H1 (cell line): ENCODE measurements at regions not wholly inside any gene's neighbourhood (a gene's known extent, or its start where the extent isn't known, plus 50 kb on each side); places are given as distances from the start of the nearest gene placed in this dataset.

Experiments
- CTCF ChIA-PET: fragments of 300-600 bp; sonication (Branson Sonifier 250); formaldehyde crosslinking; loops from one replicate; lab custom pipeline; 2021; ENCODE audit not compliant: partially characterized antibody; lab: Charles Lee
- POLR2A ChIA-PET: fragments of 300-600 bp; sonication (Branson Sonifier 250); formaldehyde crosslinking; loops from one replicate; lab custom pipeline; 2021; ENCODE audit warnings: inconsistent platforms; ENCODE audit not compliant: partially characterized antibody; lab: Charles Lee
- DNase-seq, 2 experiments: peaks; one replicate each; pipeline versions ENCODE4 v3.0.0 to v3.0.0-alpha.2; 2010 to 2022; ENCODE audit warnings: low spot score in 2 of 2, low read depth in 1 of 2, mixed read lengths in 1 of 2
- FAIRE-seq: peaks from 2 replicates; lab custom pipeline; 2011; peaks lifted over from hg19 to GRCh38; lab: Jason Lieb, UNC
- H2AFZ ChIP-seq: 2 replicates; pipeline ENCODE4 v1.8.1; 2012; ENCODE audit warnings: low read length, inconsistent platforms
- H2AK5ac ChIP-seq: 2 replicates; pipeline ENCODE4 v1.6.1; 2013; ENCODE audit warnings: low read depth, low read length
- H2BK120ac ChIP-seq: replicated peaks from 2 replicates; pipeline ENCODE3; 2013; ENCODE audit warnings: low read depth, low read length, inconsistent platforms
- H2BK12ac ChIP-seq: 2 replicates; pipeline ENCODE4 v1.6.1; 2013; ENCODE audit warnings: low read depth, low read length
- H2BK15ac ChIP-seq: 2 replicates; pipeline ENCODE4 v1.6.1; 2013; ENCODE audit warnings: low read length
- H2BK20ac ChIP-seq: 2 replicates; pipeline ENCODE4 v1.6.1; 2013; ENCODE audit warnings: low read length
- H2BK5ac ChIP-seq: 2 replicates; pipeline ENCODE4 v1.6.1; 2013; ENCODE audit warnings: low read depth, low read length
- H3K14ac ChIP-seq: 2 replicates; pipeline ENCODE4 v1.6.1; 2013; ENCODE audit warnings: inconsistent platforms; ENCODE audit not compliant: insufficient read length
- H3K18ac ChIP-seq: 2 replicates; pipeline ENCODE4 v1.6.1; 2013; ENCODE audit warnings: low read length; ENCODE audit errors: extremely low read depth
- H3K23ac ChIP-seq: 2 replicates; pipeline ENCODE4 v1.6.1; 2013; ENCODE audit warnings: inconsistent platforms; ENCODE audit not compliant: insufficient read length
- H3K23me2 ChIP-seq: 2 replicates; pipeline ENCODE4 v1.6.1; 2013; ENCODE audit warnings: low read depth, low read length
- H3K27ac ChIP-seq: 2 replicates; pipeline ENCODE4 v1.6.1; 2011; ENCODE audit warnings: low read depth, low read length, inconsistent platforms
- H3K27me3 ChIP-seq, 4 experiments: replicated peaks in 1 of 4; 1 replicate in 1 of 4; 2 replicates in 3 of 4; pipeline versions ENCODE4 v1.6.1 to v1.8.1; 2011 to 2013; ENCODE audit warnings: low read length in 3 of 4, mild to moderate bottlenecking in 3 of 4, inconsistent platforms in 2 of 4, mixed read lengths in 2 of 4, moderate library complexity in 1 of 4; ENCODE audit not compliant: control insufficient read depth in 3 of 4, insufficient read depth in 3 of 4; ENCODE audit errors: extremely low read depth in 1 of 4
- H3K36me3 ChIP-seq, 4 experiments: 2 replicates each; pipeline versions ENCODE4 v1.6.1 to v1.8.1; 2011 to 2013; ENCODE audit warnings: mild to moderate bottlenecking in 4 of 4, low read length in 3 of 4, moderate library complexity in 2 of 4, control low read depth in 1 of 4, inconsistent platforms in 1 of 4; ENCODE audit not compliant: insufficient read depth in 4 of 4, control insufficient read depth in 2 of 4
- H3K4ac ChIP-seq: replicated peaks from 2 replicates; pipeline ENCODE3; 2013; ENCODE audit warnings: low read length, low read depth, mixed read lengths, inconsistent platforms; ENCODE audit not compliant: insufficient read length
- H3K4me1 ChIP-seq, 4 experiments: replicated peaks in 1 of 4; 1 replicate in 1 of 4; 2 replicates in 3 of 4; pipeline versions ENCODE4 v1.6.1 to v1.8.1; 2011 to 2013; ENCODE audit warnings: low read length in 3 of 4, inconsistent platforms in 2 of 4, mixed read lengths in 1 of 4; ENCODE audit not compliant: insufficient read depth in 4 of 4, control insufficient read depth in 3 of 4
- H3K4me2 ChIP-seq, 2 experiments: 2 replicates each; pipeline versions ENCODE4 v1.6.1 to v1.8.1; 2011 to 2013; ENCODE audit warnings: low read depth in 2 of 2, low read length in 2 of 2, control low read depth in 1 of 2, inconsistent platforms in 1 of 2, mild to moderate bottlenecking in 1 of 2; ENCODE audit not compliant: insufficient read depth in 1 of 2
- H3K4me3 ChIP-seq, 4 experiments: fragments of 200-600, 300-600 bp in 1 of 4; sonication (generic), shearing (Covaris generic), sonication (Bioruptor Twin) in 1 of 4; 2 replicates each; pipeline versions ENCODE4 v1.5.1 to v1.8.1; 2011 to 2016; ENCODE audit warnings: low read length in 4 of 4, low read depth in 3 of 4, control low read depth in 2 of 4, inconsistent platforms in 2 of 4, mild to moderate bottlenecking in 2 of 4, mixed read lengths in 1 of 4, moderate library complexity in 1 of 4; ENCODE audit not compliant: insufficient read depth in 2 of 4; ENCODE audit errors: extremely low read depth in 1 of 4
- H3K56ac ChIP-seq: replicated peaks from 2 replicates; pipeline ENCODE3; 2013; ENCODE audit warnings: low read depth, mild to moderate bottlenecking, mixed read lengths, low read length, inconsistent platforms; ENCODE audit not compliant: insufficient read length
- H3K79me1 ChIP-seq: 2 replicates; pipeline ENCODE4 v1.6.1; 2013; ENCODE audit warnings: low read depth, low read length, control low read depth
- H3K79me2 ChIP-seq, 2 experiments: 2 replicates each; pipeline versions ENCODE4 v1.6.1 to v1.8.1; 2012 to 2013; ENCODE audit warnings: low read length in 2 of 2, mild to moderate bottlenecking in 2 of 2, inconsistent platforms in 1 of 2; ENCODE audit not compliant: insufficient read depth in 2 of 2, control insufficient read depth in 1 of 2
- H3K9ac ChIP-seq, 4 experiments: replicated peaks in 1 of 4; 1 replicate in 1 of 4; 2 replicates in 3 of 4; pipeline versions ENCODE4 v1.6.1 to v1.8.1; 2011 to 2013; ENCODE audit warnings: low read depth in 3 of 4, low read length in 3 of 4, control low read depth in 2 of 4, mild to moderate bottlenecking in 2 of 4, moderate library complexity in 2 of 4, inconsistent platforms in 1 of 4; ENCODE audit errors: extremely low read depth in 1 of 4
- H3K9me3 ChIP-seq, 2 experiments: 2 replicates each; pipeline versions ENCODE4 v1.6.1 to v1.8.1; 2012 to 2013; ENCODE audit warnings: mild to moderate bottlenecking in 2 of 2, moderate library complexity in 2 of 2, control low read depth in 1 of 2, inconsistent platforms in 1 of 2, low read depth in 1 of 2, low read length in 1 of 2, mixed read lengths in 1 of 2; ENCODE audit not compliant: insufficient read depth in 2 of 2
- H4K20me1 ChIP-seq, 2 experiments: replicated peaks in 1 of 2; 2 replicates each; pipeline versions ENCODE3 to v1.8.1; 2011 to 2013; ENCODE audit warnings: inconsistent platforms in 2 of 2, low read length in 2 of 2, mild to moderate bottlenecking in 1 of 2; ENCODE audit not compliant: insufficient read depth in 2 of 2, control insufficient read depth in 1 of 2
- H4K5ac ChIP-seq: 2 replicates; pipeline ENCODE4 v1.6.1; 2013; ENCODE audit warnings: low read length, low read depth, mixed read lengths, inconsistent platforms; ENCODE audit not compliant: insufficient read length
- H4K8ac ChIP-seq: 2 replicates; pipeline ENCODE4 v1.8.0; 2013; ENCODE audit warnings: mild to moderate bottlenecking, moderate library complexity, low read length, inconsistent platforms; ENCODE audit not compliant: insufficient read depth; ENCODE audit errors: extremely low read depth
- H4K91ac ChIP-seq: replicated peaks from 2 replicates; pipeline ENCODE3; 2013; ENCODE audit warnings: low read length, mixed read lengths, inconsistent platforms; ENCODE audit not compliant: insufficient read length
- ASH2L ChIP-seq: fragments of 200-600, 300-600 bp; sonication (generic); IDR thresholded peaks from one replicate; pipeline ENCODE4 v1.7.1; 2017; ENCODE audit warnings: low read length
- CHD2 ChIP-seq: IDR thresholded peaks from 2 replicates; pipeline ENCODE4 v1.6.1; 2012; ENCODE audit warnings: low read length, improper control_type of control experiment
- GTF2F1 ChIP-seq: IDR thresholded peaks from 2 replicates; pipeline ENCODE4 v1.6.1; 2012; ENCODE audit warnings: low read depth, low read length, improper control_type of control experiment, borderline replicate concordance
- NRF1 ChIP-seq: IDR thresholded peaks from 2 replicates; pipeline ENCODE4 v1.6.1; 2011; ENCODE audit warnings: mild to moderate bottlenecking, low read depth, low read length, improper control_type of control experiment
- RAD21 ChIP-seq, 2 experiments: IDR thresholded peaks in 1 of 2; conservative IDR thresholded peaks in 1 of 2; 2 replicates each; pipeline ENCODE4 v1.6.1; 2011; ENCODE audit warnings: low read depth in 2 of 2, low read length in 2 of 2, improper control_type of control experiment in 1 of 2, inconsistent platforms in 1 of 2, mild to moderate bottlenecking in 1 of 2, moderate library complexity in 1 of 2
- RNF2 ChIP-seq: fragments of 200-900, 300-1000 bp; sonication (generic); IDR thresholded peaks from 2 replicates; pipeline ENCODE4 v1.7.1; 2016; ENCODE audit warnings: borderline replicate concordance, low read depth, mild to moderate bottlenecking, antibody characterized with exemption, low read length; ENCODE audit not compliant: poor library complexity, severe bottlenecking; ENCODE audit errors: missing control alignments
- SIX5 ChIP-seq: IDR thresholded peaks from 2 replicates; pipeline ENCODE4 v1.6.1; 2011; ENCODE audit warnings: mild to moderate bottlenecking, low read depth, low read length
- WGBS, 2 experiments: shearing (Covaris generic) in 1 of 2; methylation state at CpG; one replicate each; pipeline versions ENCODE4 v1.1.6 to v1.1.7; 2013 to 2015; ENCODE audit warnings: low lambda C conversion rate in 2 of 2, mixed read lengths in 2 of 2, inconsistent platforms in 1 of 2, low coverage in 1 of 2, missing lambda C conversion rate in 1 of 2; ENCODE audit not compliant: insufficient replicate concordance in 2 of 2, insufficient coverage in 1 of 2, insufficient read length in 1 of 2; ENCODE audit errors: extremely low coverage in 1 of 2, missing lambda C conversion rate in 1 of 2; 5-methylcytosine and 5-hydroxymethylcytosine counted together
- TF ChIP-seq, protein P1 (sequence below), 3 experiments: IDR thresholded peaks; 1 replicate in 2 of 3; 2 replicates in 1 of 3; pipeline versions ENCODE4 v1.5.1 to v1.6.1; 2011; ENCODE audit warnings: low read length in 3 of 3, mild to moderate bottlenecking in 3 of 3, inconsistent platforms in 2 of 3, low read depth in 1 of 3, moderate library complexity in 1 of 3; ENCODE audit not compliant: insufficient read depth in 1 of 3; ENCODE audit errors: control extremely low read depth in 1 of 3

DNA sequence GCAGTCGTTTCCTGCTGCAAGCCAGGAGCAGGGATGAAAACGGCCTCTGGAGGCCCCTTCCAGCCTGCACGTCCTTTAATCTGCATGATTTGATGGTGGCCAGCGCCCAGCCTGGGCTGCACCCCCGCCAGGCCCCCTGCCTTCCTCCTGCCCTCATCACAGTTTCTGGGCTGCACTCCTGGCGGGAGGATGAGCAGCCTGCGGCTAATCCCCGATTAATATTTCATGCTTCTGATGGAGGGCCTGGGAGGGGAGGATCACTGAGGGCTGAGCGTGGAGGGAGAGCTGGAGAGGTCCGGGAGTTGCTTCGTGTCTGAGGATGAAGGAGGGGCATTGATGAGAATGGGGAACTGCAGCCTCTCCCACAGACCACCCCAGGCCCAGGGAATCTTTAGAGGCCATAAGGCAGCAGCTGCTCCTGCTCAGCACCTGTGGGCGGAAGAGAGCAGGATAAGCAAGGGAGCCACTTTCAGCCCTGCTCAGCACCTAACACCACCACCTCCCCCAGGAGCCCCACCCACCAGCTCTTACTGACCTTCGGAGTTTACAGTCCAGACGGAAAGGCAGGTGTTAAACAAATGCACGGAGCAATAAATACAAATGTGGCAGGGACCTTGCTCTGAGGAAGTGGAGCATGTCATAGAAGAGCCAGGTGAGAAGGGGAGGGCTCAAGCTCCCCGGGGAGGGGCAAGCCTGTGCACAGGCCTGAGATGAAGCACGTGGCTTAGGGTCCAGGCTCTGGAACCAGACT lies 135.0 kb upstream of the NECTIN1 start:
- Histone ChIP-seq H2BK12ac (no peak overlapping the region), H3K27ac (no peak overlapping the region), H2BK120ac (no peak overlapping the region), H2BK5ac (no peak overlapping the region), H3K23ac (no peak overlapping the region), H3K27me3 (no peaks in the 10 kb centered on the region; a peak in 2 of 7 replicates), H3K4me2 (no peak overlapping the region), H3K36me3 (no peaks in the 10 kb centered on the region; a peak in 1 of 8 replicates), H3K4me1 (peaks cover 0 to 4% (median 1%) of the 10 kb centered on the region in 4 experiments; a peak in 3 of 7 replicates), H4K5ac (no peak overlapping the region), H3K4ac (no peak overlapping the region), H3K9ac (no peak overlapping the region), H2BK15ac (no peak overlapping the region), H3K23me2 (no peaks in the 10 kb centered on the region), H3K14ac (no peak overlapping the region), H3K79me2 (no peaks in the 10 kb centered on the region), H3K56ac (no peak overlapping the region), H4K20me1 (peaks cover 0 to 1% of the 10 kb centered on the region in 2 experiments), H3K18ac (no peak overlapping the region), H4K8ac (no peak overlapping the region), H2AK5ac (no peak overlapping the region), H2AFZ (no peak overlapping the region), H3K9me3 (peaks cover 0 to 3% of the 10 kb centered on the region in 2 experiments; a peak in 1 of 4 replicates), H4K91ac (no peak overlapping the region), H3K4me3 (no peak overlapping the region), H3K79me1 (no peaks in the 10 kb centered on the region), H2BK20ac (no peak overlapping the region)
- DNase-seq = no peak
- ChIA-PET CTCF (interaction anchor here (0.6 to 1.6 kb wide), 8 partner anchors 8 to 148 kb away, joined by 3 to 4 read pairs (median 3); no protein-coding TSS in a partner anchor), POLR2A (no interaction called here)
- FAIRE-seq = no peak
- TF ChIP-seq, protein P1, sequence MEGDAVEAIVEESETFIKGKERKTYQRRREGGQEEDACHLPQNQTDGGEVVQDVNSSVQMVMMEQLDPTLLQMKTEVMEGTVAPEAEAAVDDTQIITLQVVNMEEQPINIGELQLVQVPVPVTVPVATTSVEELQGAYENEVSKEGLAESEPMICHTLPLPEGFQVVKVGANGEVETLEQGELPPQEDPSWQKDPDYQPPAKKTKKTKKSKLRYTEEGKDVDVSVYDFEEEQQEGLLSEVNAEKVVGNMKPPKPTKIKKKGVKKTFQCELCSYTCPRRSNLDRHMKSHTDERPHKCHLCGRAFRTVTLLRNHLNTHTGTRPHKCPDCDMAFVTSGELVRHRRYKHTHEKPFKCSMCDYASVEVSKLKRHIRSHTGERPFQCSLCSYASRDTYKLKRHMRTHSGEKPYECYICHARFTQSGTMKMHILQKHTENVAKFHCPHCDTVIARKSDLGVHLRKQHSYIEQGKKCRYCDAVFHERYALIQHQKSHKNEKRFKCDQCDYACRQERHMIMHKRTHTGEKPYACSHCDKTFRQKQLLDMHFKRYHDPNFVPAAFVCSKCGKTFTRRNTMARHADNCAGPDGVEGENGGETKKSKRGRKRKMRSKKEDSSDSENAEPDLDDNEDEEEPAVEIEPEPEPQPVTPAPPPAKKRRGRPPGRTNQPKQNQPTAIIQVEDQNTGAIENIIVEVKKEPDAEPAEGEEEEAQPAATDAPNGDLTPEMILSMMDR (IDR thresholded peaks at IDR 0.05; ENCODE audit: control extremely low read depth in 1 of 3, insufficient read depth in 1 of 3, low read depth in 1 of 3, low read length in 3 of 3) = peak; percentile 21 to 37 (median 27); a peak in 3 of 4 replicates
- no peak for TF ChIP-seq RNF2
- TF ChIP-seq ASH2L = no peak
- TF ChIP-seq RAD21 (IDR thresholded peaks at IDR 0.05 in 1 of 2, conservative IDR thresholded peaks at IDR 0.05 in 1 of 2; ENCODE audit: low read depth in 2 of 2, low read length in 2 of 2) = peak; percentile 43 to 54
- no peak for TF ChIP-seq CHD2
- TF ChIP-seq SIX5 = no peak
- no peak for TF ChIP-seq GTF2F1
- TF ChIP-seq NRF1 = no peak
- 76% methylated on average over 17 of the region's 17 CpGs; no CpG with 5 or more reads in 1 of the 2 experiments for WGBS, 2 experiments
